GM12891 (cell line): ENCODE measurements at regions not wholly inside any gene's neighbourhood (a gene's known extent, or its start where the extent isn't known, plus 50 kb on each side); places are given as distances from the start of the nearest gene placed in this dataset.
"Not testable (repeated sequence)": the region's sequence is repeated elsewhere in the genome, so short reads cannot be mapped to it uniquely, and the experiment has no call there.

Experiments
- DNase-seq: peaks from one replicate; pipeline ENCODE4 v3.0.0; 2011; ENCODE audit warnings: low spot score; ENCODE audit not compliant: insufficient read length
- FAIRE-seq: peaks from 2 replicates; lab custom pipeline; 2011; peaks lifted over from hg19 to GRCh38; lab: Jason Lieb, UNC
- PAX5 ChIP-seq: IDR thresholded peaks from 2 replicates; pipeline ENCODE4 v1.6.1; 2011; ENCODE audit warnings: low read length, moderate library complexity, mild to moderate bottlenecking; ENCODE audit not compliant: insufficient read depth, severe bottlenecking
- POLR2A ChIP-seq: IDR thresholded peaks from 2 replicates; pipeline ENCODE4 v1.6.1; 2011; ENCODE audit warnings: low read depth, low read length, control low read depth
- POLR2AphosphoS5 ChIP-seq: IDR thresholded peaks from 2 replicates; pipeline ENCODE4 v1.6.1; 2011; ENCODE audit warnings: low read depth, low read length, control low read depth
- POU2F2 ChIP-seq: IDR thresholded peaks from 2 replicates; pipeline ENCODE4 v1.6.1; 2011; ENCODE audit warnings: low read depth, mild to moderate bottlenecking, control low read depth, low read length, moderate library complexity
- SPI1 ChIP-seq: IDR thresholded peaks from 2 replicates; pipeline ENCODE4 v1.6.1; 2011; ENCODE audit warnings: low read depth, low read length, control low read depth
- TAF1 ChIP-seq: IDR thresholded peaks from 2 replicates; pipeline ENCODE4 v1.6.1; 2011; ENCODE audit warnings: low read depth, low read length, control low read depth

DNA sequence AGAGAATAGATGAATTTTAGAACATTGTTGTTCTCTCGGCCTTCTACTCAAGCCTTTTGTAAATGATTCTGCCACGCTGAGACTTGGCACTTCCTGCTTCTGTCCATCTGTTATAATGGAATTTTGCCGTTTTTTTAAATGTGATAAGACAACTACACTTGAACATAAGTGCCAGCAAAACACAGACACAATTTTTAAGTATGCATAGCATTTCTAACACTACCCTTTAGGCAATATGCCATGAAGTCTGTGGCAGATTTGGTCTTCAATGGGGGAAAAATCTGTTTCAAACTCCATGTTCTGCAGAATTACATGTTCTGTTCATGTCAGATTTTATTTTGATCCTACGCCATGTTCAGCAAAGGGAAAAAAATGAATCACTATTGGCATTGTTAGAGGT, 1170.7 kb upstream of the SLC39A10 start:
- TF ChIP-seq SPI1 (no peak), POLR2AphosphoS5 (no peak), POU2F2 (no peak), PAX5 (no peak), POLR2A (no peak)
- FAIRE-seq = no peak
- no peak for DNase-seq

DNA sequence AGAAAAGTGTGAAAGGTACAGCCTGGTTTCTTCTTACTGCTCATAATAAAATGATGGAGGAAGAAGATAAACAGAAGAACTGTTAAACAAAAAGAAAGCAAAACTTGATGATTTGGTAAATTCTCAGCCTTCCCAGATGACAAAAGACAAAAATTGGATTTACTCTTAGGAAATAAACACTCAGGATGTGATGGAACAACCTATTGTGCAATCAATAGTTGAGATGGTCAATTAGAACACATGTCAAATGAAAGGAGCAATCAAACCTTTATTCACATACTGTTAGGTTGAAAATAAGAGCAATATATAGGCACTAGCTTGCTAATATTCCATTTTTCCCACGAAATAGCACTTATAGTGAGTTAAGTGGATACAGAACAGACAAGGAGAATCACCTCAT, 1174.0 kb upstream of the SLC39A10 start:
- FAIRE-seq (no peak), DNase-seq (no peak)
- no peak for TF ChIP-seq TAF1
- TF ChIP-seq POU2F2 = no peak
- no peak for TF ChIP-seq POLR2AphosphoS5
- no peak for TF ChIP-seq POLR2A
- no peak for TF ChIP-seq SPI1
- TF ChIP-seq PAX5 = no peak

DNA sequence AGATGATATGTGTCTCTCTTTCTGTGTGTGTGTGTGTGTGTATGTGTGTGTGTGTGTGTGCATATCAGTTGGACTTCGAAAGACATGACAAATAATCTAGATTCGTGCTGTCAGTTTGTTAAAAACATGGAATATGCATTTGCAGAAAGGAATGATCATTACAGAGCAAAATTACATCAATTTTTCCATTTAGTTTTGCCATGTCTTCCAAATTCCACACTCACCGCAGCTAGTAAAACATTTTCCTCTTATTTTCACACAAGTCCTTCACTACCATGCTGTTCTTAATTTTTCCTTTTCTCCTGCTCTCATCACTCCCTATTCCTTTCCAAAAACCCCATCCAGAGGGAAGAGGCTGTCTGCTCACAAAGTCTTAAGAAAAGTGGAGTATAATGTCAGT, 1191.4 kb upstream of the SLC39A10 start:
- TF ChIP-seq PAX5 = no peak
- no peak for TF ChIP-seq POLR2A
- TF ChIP-seq POLR2AphosphoS5 = no peak
- no peak for TF ChIP-seq POU2F2
- TF ChIP-seq TAF1 = no peak
- TF ChIP-seq SPI1 = no peak
- no peak for FAIRE-seq

DNA sequence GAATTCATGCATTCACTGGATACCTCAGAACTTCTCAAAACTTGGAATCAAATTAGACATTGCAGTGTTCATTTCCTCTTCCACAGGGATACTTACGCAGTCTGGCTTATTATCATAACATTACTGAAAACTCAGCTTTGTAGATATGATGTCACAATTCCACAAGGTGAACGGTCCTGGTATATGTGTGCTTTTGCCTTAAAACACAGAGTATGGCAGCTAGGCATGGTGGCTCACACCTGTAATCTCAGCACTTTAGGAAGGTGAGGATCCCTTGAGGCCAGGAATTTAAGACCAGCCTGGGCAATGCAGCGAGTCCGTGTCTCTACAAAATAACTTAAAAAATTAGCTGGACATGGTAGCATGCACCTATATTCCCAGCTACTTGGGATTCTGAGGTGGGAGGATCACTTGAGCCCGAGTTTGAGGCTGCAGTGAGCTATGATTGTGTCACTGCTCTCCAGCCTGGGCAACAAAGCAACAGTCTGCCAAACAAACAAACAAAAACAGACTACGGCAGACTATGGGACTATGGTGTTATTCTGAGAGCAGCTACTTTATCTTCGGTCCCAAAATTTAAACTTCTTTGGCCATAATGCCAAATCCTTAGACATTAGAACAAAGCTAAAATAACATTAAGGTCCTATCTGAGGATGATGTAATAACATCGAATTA, 1191.9 kb upstream of the SLC39A10 start:
- no peak for DNase-seq
- no peak for TF ChIP-seq POLR2AphosphoS5
- TF ChIP-seq SPI1 = no peak
- no peak for TF ChIP-seq TAF1
- TF ChIP-seq POLR2A = no peak
- TF ChIP-seq POU2F2 = no peak
- no peak for TF ChIP-seq PAX5
- no peak for FAIRE-seq

More for the DNA sequence above, 1191.4 kb upstream of the SLC39A10 start:
- no peak for DNase-seq

DNA sequence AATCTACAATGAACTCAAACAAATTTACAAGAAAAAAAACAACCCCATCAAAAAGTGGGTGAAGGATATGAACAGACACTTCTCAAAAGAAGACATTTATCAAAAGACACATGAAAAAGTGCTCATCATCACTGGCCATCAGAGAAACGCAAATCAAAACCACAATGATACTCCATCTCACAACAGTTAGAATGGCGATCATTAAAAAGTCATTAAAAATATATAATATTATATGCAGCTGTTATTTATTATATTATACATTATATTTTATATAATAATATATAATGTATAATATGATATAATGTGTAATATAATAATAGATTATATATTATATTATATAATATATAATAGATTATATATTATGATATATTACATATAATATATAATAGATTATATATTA, 1194.1 kb upstream of the SLC39A10 start:
- not testable (repeated sequence) for DNase-seq, FAIRE-seq

DNA sequence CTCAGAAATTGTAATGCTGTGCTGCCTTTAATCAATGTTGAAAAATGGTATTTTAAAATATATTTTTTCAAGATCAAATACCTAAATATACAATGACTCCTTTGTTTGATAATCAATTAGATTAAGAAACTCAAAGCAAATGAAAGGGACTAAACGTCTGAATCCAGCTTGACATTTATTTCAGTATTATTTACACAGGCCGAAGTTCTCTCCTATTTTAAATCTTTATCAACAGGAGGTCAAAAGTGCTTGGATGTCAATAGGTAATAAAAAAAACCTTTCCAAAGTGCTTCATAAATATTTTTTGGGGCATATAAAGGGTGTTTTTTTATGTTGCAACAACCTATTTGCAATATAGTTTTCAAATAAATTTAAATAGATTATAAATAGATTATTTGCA, 1201.7 kb upstream of the SLC39A10 start:
- no peak for TF ChIP-seq TAF1
- FAIRE-seq (no peak), DNase-seq (no peak)

DNA sequence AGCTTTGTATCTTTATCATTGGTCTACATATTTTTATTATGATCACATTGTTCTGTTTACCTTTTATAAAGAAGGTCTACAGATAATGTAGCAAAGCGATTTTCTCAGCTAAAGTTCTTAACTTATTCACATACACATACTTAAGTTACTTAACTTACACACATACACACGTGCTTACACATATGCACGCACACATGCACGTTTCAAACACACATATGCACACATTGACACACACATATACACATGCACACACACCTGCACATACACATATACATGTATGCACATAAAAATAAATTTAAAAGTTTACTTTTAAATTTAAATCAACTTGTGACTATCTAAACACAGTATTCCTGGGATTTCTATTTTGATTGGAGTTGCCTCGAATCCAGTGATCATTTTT, 1204.5 kb upstream of the SLC39A10 start:
- FAIRE-seq = no peak
- no peak for DNase-seq
- no peak for TF ChIP-seq POU2F2
- no peak for TF ChIP-seq POLR2AphosphoS5
- TF ChIP-seq POLR2A = no peak
- no peak for TF ChIP-seq SPI1
- no peak for TF ChIP-seq TAF1
- TF ChIP-seq PAX5 = no peak

DNA sequence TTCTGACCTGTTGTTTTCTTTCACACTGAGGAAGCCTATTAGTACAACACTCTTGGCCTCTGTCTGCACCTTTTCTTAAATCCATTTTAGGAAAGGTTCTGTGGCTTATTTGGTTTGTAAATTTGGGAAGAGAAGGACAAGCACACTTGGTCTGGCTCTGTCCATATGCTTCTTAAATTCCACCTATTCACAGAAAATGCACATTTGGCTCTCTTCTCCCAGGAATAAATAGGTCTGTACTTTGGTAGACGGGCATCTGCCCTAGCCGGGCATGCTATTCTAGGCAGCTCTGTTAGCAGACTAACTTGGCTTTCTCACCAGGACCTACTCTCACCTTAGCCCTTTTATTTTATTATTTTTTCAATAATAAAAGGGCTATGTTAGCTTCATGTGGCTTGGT, 1211.8 kb upstream of the SLC39A10 start:
- TF ChIP-seq POU2F2 (no peak), POLR2AphosphoS5 (no peak), POLR2A (no peak)
- DNase-seq (no peak), FAIRE-seq (no peak)

DNA sequence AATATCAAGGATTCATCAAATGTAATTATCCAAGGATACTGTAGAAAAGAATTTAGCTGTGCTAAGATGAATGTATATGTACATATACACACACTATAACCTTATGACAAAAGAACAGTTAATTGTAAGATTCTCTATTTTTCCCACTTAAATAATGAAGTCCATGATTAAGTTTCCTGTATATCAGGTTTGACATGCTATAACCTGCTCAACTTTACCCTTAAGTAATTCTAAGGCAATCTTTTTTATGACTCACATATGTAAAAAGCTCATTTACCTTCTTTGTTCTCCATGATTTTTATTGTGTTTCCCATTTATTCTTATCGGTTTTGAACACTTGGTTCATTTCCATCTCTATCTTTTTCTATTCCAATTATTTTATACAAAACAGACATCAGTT, 1213.1 kb upstream of the SLC39A10 start:
- DNase-seq (no peak), FAIRE-seq (no peak)
- TF ChIP-seq PAX5 (no peak), POU2F2 (no peak), SPI1 (no peak), POLR2AphosphoS5 (no peak), TAF1 (no peak), POLR2A (no peak)

DNA sequence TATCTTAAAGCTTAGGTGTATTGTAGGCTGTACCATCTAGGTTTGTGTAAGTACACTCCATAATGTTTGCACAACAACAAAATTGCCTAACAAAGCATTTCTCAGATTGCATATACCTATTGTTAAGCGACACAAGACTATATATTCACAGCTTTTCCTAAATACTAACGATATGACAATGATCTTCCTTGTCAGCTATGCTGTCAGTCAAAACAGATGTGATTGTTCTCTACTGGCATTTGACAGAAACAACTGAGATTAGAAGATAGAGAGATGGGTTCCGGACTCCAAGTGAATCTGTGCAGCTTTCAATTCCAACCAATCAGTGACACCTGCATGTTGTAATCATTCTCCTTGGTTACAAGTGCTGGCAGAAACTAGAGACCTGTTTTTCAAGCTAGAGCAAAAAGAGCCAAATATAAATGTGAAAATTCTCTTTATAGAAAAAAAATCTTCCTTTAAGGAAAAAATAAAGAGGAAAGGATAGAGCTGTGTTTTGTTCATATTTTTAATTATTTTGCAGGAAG, 1232.3 kb upstream of the SLC39A10 start:
- no peak for FAIRE-seq

DNA sequence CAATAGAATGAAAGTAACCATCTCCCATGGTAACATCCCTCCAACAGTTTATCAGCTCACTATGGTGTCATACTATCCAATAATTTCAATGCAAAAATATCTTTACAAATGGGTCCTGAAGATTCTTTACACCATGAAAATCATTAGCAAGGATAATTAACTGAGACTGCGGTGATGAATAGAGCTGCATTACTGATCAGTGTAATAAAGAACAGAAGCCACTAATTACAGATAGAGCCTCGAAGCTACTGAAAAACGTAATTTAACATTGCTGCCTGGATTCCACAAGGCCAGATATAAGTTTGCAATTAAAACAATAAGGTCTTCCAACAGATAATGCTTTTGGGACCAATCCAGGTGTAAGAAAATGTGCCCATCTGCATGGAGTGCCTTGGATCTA, 1245.8 kb upstream of the SLC39A10 start:
- FAIRE-seq = no peak
- DNase-seq = no peak
- TF ChIP-seq POU2F2 (no peak), TAF1 (no peak), PAX5 (no peak), POLR2AphosphoS5 (no peak), POLR2A (no peak), SPI1 (no peak)

More for the DNA sequence above, 1232.3 kb upstream of the SLC39A10 start:
- DNase-seq = no peak
- TF ChIP-seq POLR2AphosphoS5 (no peak), TAF1 (no peak), POLR2A (no peak), SPI1 (no peak), PAX5 (no peak), POU2F2 (no peak)
